Eye (tissue), 1 donor: ENCODE measurements at regions not wholly inside any gene's neighbourhood (a gene's known extent, or its start where the extent isn't known, plus 50 kb on each side); places are given as distances from the start of the nearest gene placed in this dataset.
A peak's percentile ranks its signal among the peaks of the same experiment; 100 is the strongest.
"Not testable (repeated sequence)": the region's sequence is repeated elsewhere in the genome, so short reads cannot be mapped to it uniquely, and the experiment has no call there.

ENCODE experiments used
- DNase-seq: peaks from one replicate; pipeline ENCODE4 v3.0.0-alpha.2; 2015

DNA sequence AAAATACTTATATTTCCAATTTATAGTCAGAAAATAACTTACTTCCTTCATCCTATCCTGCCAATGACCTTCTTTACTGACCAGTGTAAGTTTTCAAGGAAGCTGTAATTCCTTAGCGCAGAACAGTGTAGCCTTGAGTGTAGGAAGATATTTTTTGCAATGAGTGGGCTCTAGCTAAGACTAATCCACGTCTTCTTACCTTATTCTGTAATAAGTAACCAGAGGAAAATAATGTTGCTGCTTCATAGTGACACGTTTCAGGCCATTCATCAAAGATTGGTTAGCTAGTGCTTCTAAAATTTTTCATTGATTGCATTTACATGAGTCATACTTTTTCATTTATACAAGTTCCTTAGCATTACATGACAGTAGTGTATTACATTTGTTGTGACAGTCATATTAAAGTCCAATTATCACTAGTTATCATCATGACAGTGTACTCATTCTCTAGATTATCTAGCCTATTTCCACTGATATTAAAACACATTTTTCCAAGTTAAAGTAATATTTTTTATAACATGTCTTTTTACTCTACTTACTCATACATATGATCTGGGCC lies 403.8 kb upstream of the EPHA3 start:
- no peak for DNase-seq

DNA sequence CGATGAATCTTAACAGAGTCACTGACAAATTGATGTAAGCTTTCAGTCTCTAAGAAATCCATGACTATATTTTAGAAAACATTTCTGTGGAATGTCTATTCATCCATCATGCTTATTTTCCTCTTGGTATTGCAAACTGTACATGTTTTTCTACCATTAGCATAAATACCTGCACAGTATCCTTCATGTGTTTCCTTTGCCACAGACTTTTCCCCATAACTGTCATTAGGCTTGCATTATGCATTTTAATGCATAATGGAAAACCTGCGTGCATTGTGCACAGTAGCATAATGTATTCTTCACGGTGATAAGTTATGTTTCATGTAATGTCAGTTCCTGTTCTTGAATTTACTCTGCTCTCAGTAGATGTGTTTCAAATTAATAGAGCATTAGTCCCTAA lies 403.1 kb upstream of the EPHA3 start:
- no peak for DNase-seq

DNA sequence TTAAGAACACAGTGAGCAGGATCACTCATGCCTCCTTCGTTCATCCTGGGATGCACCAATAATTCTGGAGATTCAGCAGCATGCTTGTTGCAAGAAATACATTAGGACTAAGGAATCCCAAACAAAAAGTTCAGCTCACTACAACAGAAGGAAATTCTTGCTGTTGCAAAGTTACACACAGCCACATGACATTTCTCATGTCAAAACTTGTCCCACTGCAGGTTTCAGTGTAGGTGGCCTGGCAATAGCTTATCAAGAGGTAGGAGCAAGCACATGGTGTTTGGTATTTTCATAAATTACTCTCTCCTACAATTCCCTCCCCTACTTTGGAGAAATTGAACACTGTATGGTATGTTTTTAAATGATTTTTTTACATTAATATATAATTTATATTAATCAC lies 399.6 kb upstream of the EPHA3 start:
- no peak for DNase-seq

DNA sequence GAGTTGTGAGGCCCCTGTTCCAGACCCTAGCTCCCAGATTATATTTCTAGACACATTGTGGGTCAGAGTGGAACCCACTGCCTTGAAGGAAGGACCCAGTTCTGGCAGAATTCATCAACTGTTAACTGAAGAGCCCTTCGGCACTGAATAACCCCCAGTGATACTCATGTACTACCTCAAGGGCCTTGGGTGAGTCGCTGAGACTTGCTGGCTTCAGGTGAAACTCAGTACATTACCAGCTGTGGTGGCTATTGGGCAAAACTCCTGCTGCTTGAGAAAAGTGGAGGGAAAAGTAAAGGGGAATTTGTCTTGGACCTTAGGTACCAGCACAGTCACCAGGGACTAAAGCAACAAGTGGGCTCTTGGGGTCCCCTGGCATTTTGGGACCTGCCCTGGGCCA lies 394.9 kb upstream of the EPHA3 start:
- DNase-seq, result no peak

DNA sequence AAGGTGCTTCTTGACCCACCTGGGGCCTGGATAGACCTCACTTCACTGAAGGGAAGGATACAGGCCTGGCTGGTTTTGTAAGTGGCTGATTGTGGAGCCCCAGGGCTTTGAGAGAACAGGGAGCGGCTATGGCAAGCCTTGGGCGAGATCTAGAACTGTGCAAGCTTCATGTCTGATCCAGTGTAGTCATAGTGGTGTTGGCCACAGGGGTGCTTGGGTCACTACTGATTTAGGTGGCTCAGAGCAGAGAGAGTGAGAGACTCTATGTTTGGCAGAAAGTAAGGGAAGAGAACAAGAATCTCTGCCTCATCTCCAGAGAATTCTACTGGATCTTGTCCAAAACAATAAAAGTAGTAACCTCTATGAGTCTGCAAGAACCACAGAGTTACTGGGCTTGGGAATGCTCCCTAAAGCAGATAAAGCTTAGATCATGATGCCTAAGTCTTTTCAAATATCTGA lies 394.2 kb upstream of the EPHA3 start:
- DNase-seq, result no peak

DNA sequence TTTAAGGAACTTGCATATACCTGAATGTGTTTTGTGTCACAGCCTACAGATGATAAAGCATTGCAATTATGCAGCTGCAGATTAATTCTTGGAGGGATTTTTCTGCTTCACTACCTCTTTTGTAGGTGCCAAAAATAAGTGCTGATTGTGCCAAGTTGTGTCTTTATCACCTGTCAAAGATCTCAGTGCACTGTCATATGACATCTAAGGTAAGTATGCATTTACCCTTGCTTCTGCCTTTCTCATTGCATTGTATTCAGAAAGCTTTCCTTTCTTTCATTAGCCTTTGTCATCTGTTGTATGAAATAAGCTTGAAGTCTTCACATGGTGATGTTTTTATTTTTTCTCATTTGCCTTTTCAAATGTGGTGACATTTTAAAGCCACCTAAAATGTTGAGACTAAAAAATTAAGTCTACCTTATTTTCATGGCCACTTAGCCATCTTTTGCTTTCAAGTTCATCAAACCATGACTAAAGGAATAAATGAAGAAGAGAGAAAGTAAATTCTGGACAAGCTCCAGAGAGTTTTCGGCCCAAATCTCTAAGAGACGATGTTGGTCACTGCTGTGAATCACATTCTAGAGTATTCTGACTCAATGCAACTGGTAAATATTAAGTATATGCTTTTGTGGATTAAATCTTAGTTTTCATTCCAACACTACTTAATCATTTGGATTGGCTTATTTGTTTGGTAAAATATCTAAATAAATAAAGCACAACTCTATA lies 381.8 kb upstream of the EPHA3 start:
- DNase-seq, result no peak

DNA sequence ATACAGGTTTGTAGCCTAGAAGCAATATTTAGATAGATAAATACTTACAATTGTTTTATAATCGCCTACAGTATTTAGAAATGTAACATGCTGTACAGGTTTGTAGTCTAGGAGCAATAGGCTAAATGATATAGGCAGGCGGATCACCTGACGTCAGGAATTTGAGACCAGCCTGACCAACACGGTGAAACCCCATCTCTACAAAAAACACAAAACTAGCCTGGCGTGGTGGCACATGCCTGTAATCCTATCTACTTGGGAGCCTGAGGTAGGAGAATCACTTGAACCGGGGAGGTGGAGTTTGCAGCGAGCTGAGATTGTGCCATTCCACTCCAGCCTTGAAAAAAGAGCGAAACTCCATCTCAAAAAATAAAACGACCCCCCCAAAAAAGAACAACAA lies 375.2 kb upstream of the EPHA3 start:
- DNase-seq, result no peak

DNA sequence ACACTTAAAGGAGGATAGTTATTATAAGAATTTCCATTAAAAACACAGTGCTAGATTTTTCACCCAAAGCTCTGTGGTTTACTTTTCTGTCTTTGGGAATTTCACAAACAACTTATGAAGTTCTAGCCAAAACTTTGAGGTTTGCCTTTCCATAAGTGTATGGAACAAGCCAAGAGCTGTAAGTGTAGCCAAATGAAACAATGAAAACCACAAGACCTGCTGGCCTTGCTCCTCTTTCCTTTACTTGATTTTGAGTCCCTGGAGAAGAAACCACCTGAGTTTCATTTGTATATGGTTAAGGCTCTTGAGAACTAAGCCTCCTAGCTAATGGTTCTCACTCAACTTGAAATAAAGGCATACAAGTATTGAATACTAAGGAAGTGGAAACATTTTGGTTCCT lies 365.3 kb upstream of the EPHA3 start:
- DNase-seq, result peak; percentile 46

DNA sequence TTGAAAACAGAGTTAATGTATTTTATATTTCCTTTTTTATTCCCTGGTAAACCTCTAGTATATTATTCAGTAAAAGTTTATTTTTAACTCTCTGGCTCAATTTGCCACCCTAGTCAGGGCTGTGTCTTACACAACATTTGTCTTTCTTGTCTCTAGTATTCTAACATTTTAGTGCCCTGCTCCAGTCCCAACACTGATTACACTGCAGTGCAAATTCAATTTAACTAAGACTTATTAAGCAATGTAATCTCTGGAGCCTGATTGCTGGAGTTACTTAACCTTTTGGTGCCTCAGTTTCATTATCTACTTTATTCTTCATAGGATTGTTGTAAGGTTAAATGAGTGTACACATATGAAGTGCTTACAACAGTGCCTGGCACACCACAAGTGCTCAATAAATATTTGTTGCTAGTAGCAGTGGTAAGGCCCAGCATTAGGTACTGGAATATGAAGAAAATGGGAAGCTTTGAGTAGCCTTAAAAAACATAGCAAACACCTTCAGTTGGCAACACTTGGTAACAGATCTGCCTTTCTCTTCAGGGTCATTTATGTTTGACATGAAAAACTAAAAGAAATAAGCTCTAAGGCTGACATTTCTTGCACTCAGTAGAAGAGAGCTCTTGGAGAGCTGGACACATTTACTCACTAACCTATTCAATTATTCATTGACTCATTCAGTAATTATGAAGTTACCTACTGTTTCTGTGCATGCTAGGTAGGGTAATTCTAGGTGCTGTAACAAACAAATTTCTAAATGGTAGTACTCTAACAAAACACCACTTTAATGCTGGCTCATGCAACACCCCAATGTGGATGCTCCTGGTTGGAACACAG lies 364.5 kb upstream of the EPHA3 start:
- no peak for DNase-seq

DNA sequence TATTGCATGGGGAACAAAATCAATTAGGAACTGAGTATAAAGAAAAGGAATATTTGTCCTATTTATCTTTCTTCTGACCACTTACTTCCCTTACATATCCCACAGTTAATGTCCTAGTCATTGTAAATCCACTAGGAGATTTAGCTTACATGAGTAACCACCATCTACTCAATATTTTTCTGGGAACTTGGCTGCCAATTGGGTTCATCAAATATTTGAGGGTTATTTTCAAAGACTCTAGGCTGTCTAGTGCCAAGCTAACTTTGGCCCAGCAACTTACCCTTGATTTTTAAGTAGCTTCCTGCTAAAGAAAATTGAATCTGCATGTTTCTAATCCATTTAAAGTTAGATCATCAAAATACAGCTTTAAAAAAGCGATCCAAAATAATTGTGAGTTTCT lies 362.5 kb upstream of the EPHA3 start:
- DNase-seq, result no peak

DNA sequence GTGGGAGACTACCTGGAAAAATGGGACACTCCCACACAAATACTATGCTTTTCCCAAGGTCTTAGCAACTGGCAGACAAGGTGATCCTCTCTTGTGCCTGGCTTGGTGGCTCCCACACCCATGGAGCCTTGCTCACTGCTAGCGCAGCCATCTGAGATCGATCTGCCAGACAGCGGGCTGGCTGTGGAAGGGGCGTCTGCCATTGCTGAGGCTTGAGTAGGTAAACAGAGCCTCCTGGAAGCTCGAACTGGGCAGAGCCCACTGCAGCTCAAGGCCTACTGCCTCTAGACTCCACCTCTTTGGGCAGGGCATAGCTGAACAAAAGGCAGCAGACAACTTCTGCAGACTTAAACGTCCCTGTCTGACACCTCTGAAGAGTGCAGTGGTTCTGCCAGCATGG lies 360.3 kb upstream of the EPHA3 start:
- not testable (repeated sequence) for DNase-seq

DNA sequence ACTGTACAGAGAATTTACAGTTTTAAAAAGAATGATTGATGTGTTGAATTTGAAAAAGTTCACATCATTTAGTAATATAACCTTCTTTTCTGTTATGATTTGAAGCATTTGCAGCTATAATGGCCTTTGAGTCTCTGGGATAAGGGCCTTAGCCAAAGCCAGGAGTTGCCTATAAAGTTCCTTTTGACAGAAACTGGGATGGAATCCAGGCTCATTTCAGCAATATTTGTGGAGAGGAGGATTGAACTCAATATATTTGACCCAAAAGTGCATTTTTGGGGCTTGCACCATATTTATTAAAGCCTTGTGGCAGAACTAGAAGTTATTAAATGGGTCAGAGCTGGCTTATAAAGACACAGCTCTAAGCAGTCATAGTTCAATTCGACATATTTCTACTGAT lies 348.7 kb upstream of the EPHA3 start:
- DNase-seq, result no peak

DNA sequence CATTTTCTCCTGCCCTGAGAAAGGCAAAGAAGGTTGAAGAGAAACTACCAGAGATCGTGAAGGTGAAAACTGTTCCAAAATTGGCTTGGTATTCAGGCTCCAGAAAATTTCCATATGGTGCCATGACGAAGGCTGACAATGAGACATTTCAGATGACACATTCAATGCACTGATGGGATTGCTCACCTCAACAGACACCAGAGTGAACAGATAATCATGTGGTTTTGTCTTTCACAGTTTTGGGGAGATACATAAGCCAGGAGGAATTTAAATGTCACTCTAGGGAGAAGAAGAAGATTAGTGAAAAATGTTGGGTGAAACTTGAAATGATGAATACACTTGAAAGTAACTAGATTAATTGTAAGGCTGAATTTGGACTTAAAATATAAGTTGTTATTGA lies 339.7 kb upstream of the EPHA3 start:
- DNase-seq, result no peak

DNA sequence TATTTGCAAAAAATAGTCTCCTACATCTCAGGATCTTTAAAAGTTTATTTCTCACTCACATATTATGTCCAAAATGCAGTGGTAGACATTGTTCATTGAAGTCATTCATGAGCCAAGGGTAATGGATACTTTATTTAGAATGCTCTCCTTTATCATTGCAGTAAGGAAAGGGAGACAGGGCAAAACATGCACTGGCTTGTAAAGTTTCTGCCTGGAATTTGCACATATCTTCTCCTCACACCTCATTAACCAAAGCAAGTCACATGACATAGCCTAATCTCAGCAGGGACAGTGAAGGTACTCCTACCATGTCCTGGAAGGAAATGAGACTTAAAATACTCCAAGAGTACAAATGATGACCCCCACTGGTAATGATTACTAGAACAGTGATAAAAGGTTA lies 333.7 kb upstream of the EPHA3 start:
- DNase-seq, result no peak

DNA sequence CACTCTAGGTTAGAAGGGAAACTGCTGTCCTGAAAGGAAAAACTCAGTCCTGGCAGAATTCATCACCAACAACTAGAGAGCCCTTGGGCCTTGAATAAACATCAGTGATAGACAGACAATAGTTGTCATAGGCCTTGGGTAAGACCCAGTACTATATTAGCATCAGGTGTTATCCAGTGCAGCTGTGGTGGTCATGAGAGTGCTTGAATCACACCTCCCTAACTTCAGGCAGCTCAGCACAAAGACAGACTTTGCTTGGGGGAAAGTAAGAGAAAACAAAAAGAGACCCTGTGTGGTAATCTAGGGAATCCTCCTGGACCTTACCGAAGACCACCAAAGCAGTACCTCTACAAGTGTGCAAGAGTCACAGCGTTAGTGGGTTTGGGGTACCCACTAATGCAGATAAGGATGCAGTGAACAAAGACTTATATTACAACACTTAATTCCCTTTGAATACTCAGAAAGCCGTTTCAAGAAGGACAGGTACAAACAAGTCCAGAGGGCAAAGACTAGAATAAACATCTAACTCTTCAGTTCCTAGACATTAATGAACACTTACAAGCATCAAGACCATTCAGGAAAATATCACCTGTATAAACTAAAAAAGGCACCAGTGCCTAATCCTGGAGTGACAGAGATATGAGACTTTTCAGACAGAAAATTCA lies 332.3 kb upstream of the EPHA3 start:
- DNase-seq, result no peak

DNA sequence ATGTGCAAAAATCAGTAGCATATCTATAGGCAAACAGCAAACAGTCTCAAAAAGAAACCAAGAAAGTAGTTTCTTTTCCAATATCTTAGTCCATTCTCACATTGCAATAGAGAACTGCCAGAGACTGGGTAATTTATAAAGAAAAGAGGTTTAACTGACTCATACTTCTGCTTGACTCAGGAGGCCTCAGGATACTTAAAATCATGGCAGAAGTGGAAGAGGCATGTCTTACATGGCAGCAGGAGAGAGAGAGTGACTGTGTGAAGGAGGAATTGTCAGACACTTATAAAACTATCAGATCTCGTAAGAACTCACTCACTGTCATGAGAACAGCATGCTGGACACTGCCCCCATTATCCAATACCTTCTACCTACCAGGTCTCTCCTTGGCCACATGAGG lies 327.9 kb upstream of the EPHA3 start:
- DNase-seq, result no peak

DNA sequence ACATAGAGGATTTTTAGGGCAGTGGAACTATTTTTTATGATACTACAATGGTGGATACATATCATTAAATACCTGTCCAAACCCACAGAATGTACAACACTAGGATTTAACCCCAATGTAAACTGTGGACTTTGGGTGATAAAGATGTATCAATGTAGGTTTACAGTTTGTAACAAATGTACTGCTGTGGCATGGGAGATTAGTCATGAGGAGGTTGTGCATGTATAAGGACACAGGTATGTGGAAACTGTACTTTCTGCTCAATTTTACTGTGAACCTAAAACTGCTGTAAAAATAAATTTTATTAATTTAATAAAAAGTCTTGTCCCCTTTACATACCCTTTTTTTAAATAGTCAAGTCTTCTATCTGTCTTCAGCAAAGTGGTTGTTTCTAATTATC lies 322.5 kb upstream of the EPHA3 start:
- no peak for DNase-seq

DNA sequence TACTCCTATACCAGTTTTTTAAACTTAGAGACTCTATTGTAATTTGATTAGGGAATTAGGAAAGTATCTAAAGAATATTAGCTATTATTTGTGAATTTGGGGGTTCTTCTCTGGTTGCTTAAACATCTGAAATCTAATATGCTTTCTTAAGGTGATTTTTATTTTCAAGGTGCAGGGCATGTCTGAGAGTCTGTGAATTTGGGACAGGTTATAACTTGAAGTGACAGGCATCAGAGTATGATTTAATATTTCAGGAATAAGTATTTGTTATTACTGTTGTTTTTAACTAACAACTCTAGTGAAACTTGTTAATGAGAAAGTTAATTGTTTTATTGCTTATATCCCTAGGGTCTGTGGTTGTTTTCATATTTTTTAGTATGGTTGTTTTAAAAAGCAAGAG lies 321.6 kb upstream of the EPHA3 start:
- no peak for DNase-seq

DNA sequence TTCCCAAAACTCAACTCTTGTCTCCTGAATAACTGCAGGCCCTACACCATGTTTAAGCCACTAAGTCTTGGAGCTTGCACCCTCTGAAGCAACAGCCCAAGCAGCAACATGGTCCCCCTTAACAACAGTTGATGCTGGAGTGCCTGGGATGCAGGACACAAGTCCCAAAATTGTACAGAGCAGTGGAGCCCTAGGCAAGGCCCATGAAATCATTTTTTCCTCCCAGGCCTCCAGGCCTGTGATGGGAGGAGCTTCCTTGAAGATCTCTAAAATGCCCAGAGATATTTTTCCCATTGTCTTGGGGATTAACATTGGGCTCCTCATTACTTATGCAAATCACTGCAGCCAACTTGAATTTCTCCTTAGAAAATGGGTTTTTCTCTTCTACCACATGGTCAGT lies 311.9 kb upstream of the EPHA3 start:
- DNase-seq, result no peak

DNA sequence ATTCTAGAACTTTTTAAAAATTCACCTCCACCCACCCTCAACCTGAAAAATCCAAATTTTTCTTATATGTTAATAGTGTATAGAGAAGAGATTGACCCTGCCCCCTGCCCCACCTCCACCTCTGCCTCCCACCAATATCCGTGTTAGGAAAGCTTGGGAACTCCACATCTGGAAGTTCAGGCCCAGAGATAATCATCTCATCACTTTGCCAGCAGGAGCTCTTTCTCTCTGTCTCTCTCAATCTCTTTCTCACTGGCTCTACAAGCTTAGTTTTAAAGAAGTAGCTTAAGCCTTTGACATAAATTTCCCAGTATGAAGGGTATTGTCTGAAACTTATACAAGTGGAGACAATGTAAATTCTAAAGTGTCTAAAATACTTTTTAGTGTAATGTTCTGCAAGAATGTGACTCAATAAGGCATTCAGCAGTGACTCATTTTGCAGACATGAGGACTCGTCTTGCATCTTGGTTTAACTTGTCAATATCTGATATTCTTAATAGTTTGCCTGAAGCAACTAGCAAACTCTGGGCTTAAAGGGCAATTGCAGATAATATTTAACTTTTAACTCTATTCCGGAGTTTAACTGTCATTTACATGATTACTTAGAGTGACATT lies 299.8 kb upstream of the EPHA3 start:
- DNase-seq, result peak; percentile 6

DNA sequence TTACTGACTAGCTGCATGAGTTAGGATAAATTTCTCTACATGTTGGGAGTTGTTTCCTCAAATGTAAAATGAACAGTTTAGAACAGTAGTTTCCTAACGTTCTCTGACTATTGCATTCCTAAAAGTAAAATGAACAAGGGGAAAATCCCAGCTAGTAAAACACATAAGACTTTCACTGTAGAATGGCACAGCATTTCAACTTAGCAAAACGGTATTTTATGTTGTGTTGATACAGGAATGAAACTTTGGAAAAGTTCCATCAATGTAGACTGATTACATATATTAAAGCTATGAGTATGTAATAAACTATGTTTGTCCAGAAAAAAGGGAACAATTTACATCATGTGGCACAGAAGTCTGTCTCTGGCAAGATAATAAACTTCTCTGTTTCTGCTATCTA lies 297.4 kb upstream of the EPHA3 start:
- DNase-seq, result no peak

DNA sequence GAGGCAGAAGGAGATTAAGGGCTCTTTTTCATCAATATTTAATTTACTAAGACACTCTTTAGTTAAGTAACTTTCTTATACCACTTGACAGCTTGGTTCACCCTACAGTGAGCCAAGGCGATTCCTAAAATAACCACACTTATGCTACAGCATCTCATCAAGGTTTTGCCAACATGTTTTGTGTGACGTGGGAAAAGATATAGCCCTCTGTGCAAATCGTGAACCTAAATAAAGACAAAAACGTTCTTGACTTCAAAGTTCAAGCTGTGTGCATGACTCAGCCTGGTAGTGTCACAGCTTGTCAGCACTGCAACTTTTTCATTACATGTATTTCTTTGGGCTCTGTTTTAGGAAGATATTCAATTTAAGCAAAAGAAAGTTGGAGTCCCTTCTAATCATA lies 297.0 kb upstream of the EPHA3 start:
- no peak for DNase-seq

DNA sequence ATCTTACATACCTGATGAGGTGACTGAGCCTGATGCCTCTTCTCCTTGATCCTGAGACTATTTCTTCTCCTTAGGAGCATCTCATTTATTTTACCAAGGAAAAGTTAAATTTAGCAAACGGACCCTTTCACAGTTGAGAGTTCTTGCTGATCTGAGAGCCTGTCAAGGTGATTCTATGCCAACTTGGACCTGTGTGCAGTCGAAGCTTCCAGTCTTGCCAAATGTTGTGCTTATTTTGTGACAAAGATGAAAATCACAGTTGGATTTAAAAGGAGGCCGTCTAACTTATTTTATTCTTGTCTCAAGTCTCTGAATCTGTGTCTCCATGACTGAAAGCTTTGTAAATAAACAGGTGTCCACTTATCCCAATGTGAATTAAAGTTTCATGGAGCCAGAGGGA lies 296.3 kb upstream of the EPHA3 start:
- no peak for DNase-seq
